ENCODE measurements at regions not wholly inside any gene's neighbourhood (a gene's known extent, or its start where the extent isn't known, plus 50 kb on each side); places are given as distances from the start of the nearest gene placed in this dataset.
"Not testable (repeated sequence)": the region's sequence is repeated elsewhere in the genome, so short reads cannot be mapped to it uniquely, and the experiment has no call there.

DNA sequence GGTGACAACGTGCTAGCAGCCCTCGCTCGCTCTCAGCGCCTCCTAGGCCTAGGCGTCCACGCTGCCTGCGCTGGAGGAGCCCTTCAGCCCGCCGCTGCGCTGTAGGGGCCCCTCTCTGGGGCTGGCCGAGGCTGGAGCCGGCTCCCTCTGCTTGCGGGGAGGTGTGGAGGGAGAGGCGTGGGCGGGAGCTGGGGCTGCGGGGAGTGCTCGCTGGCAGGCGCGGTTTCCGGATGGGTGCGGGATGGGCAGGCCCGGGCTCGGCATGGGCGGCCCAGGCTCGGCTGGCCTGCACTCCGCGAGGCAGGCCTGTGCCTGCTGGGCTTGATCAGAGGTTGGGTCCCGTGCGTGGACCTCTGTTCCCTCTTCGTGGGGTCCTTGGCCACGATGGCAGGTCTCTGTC is 472.6 kb downstream of the PRR16 start:
- H3K36me3 ChIP-seq (ENCODE audit: control insufficient read depth, insufficient read depth, low read length): no peaks in the 10 kb centered on the region
- no peak for DNase-seq (ENCODE audit: low read depth)
- ChIA-PET POLR2A (no interaction called here), CTCF (no interaction called here)
- TF ChIP-seq, protein P1, sequence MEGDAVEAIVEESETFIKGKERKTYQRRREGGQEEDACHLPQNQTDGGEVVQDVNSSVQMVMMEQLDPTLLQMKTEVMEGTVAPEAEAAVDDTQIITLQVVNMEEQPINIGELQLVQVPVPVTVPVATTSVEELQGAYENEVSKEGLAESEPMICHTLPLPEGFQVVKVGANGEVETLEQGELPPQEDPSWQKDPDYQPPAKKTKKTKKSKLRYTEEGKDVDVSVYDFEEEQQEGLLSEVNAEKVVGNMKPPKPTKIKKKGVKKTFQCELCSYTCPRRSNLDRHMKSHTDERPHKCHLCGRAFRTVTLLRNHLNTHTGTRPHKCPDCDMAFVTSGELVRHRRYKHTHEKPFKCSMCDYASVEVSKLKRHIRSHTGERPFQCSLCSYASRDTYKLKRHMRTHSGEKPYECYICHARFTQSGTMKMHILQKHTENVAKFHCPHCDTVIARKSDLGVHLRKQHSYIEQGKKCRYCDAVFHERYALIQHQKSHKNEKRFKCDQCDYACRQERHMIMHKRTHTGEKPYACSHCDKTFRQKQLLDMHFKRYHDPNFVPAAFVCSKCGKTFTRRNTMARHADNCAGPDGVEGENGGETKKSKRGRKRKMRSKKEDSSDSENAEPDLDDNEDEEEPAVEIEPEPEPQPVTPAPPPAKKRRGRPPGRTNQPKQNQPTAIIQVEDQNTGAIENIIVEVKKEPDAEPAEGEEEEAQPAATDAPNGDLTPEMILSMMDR (IDR thresholded peaks at IDR 0.05; ENCODE audit: insufficient read depth, low read depth, low read length): no peak
- no peaks in the 10 kb centered on the region for H3K27me3 ChIP-seq (ENCODE audit: control insufficient read depth, insufficient read depth, low read length)
- H3K4me3 ChIP-seq (ENCODE audit: low read depth, low read length): no peak overlapping the region

GRCh38 chr5:120938604-120939003 is 474.5 kb downstream of the PRR16 start:
- Histone ChIP-seq H3K27me3 (ENCODE audit: control insufficient read depth, insufficient read depth, low read length) (no peaks in the 10 kb centered on the region), H3K36me3 (ENCODE audit: control insufficient read depth, insufficient read depth, low read length) (no peaks in the 10 kb centered on the region), H3K4me3 (ENCODE audit: low read depth, low read length) (no peak overlapping the region)
- DNase-seq (ENCODE audit: low read depth): no peak
- CTCF ChIA-PET: no interaction called here
- POLR2A ChIA-PET: no interaction called here
- TF ChIP-seq, protein P1 (IDR thresholded peaks at IDR 0.05; ENCODE audit: insufficient read depth, low read depth, low read length): no peak

GRCh38 chr5:120942596-120943350 is 478.7 kb downstream of the PRR16 start:
- DNase-seq (ENCODE audit: low read depth): no peak
- POLR2A ChIA-PET: no interaction called here
- Histone ChIP-seq H3K4me3 (ENCODE audit: low read depth, low read length) (no peak overlapping the region), H3K36me3 (ENCODE audit: control insufficient read depth, insufficient read depth, low read length) (no peaks in the 10 kb centered on the region), H3K27me3 (ENCODE audit: control insufficient read depth, insufficient read depth, low read length) (no peaks in the 10 kb centered on the region)
- TF ChIP-seq, protein P1 (IDR thresholded peaks at IDR 0.05; ENCODE audit: insufficient read depth, low read depth, low read length): no peak
- CTCF ChIA-PET: no interaction called here

DNA sequence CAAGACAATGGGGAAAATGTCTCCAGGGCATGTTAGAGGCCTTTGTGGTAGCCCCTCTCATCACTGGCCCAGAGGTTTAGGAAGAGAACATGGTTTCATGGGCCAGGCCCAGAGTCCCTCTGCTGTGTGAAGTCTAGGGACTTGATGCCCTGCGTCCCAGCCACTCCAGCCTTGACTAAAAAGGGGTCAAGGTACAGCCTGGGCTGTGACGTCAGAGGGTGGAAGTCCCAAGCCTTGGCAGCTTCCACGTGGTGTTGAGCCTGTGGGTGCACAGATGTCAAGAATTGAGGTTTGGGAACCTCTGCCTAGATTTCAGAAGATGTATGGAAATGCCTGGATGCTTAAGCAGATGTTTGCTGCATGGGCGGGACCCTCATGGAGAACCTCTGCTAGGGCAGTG is 485.5 kb downstream of the PRR16 start:
- H3K27me3 ChIP-seq (ENCODE audit: control insufficient read depth, insufficient read depth, low read length); CTCF ChIA-PET; DNase-seq (ENCODE audit: low read depth); H3K36me3 ChIP-seq (ENCODE audit: control insufficient read depth, insufficient read depth, low read length); H3K4me3 ChIP-seq (ENCODE audit: low read depth, low read length); POLR2A ChIA-PET: not testable (repeated sequence)

- H3K27me3 ChIP-seq (ENCODE audit: control insufficient read depth, insufficient read depth, low read length); CTCF ChIA-PET; H3K36me3 ChIP-seq (ENCODE audit: control insufficient read depth, insufficient read depth, low read length); POLR2A ChIA-PET; DNase-seq (ENCODE audit: low read depth); H3K4me3 ChIP-seq (ENCODE audit: low read depth, low read length): not testable (repeated sequence)
These were observed 489.3 kb downstream of the PRR16 start for GRCh38 chr5:120953445-120953844.

DNA sequence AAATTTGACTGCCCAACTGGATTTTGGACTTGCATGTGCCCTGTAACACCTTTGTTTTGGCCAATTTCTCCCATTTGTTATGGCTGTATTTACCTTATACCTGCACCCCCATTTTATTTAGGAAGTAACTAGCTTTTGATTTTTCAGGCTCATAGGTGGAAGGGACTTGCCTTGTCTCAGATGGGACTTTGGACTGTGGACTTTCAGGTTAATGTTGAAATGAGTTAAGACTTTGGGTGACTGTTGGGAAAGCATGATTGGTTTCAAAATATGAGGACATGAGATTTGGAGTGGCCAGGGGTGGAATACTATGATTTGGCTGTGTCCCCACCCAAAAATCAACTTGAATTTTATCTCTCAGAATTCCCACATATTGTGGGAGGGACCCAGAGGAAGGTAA is 490.2 kb downstream of the PRR16 start:
- no peak overlapping the region for H3K4me3 ChIP-seq (ENCODE audit: low read depth, low read length)
- ChIA-PET CTCF (no interaction called here), POLR2A (no interaction called here)
- no peak for DNase-seq (ENCODE audit: low read depth)
- no peaks in the 10 kb centered on the region for H3K27me3 ChIP-seq (ENCODE audit: control insufficient read depth, insufficient read depth, low read length)
- H3K36me3 ChIP-seq (ENCODE audit: control insufficient read depth, insufficient read depth, low read length): no peaks in the 10 kb centered on the region
- TF ChIP-seq, protein P1 (IDR thresholded peaks at IDR 0.05; ENCODE audit: insufficient read depth, low read depth, low read length): no peak
